ENCODE measurements at regions not wholly inside any gene's neighbourhood (a gene's known extent, or its start where the extent isn't known, plus 50 kb on each side); places are given as distances from the start of the nearest gene placed in this dataset.

GRCh38 chr5:29498412-29498811, 1695.1 kb upstream of the CDH6 start:
- no peak for TF ChIP-seq MAX (IDR thresholded peaks at IDR 0.05; ENCODE audit: low read depth, low read length)
- TF ChIP-seq CTCF (IDR thresholded peaks at IDR 0.05; ENCODE audit: low read depth, low read length), result no peak
- no peak for TF ChIP-seq POLR2A (IDR thresholded peaks at IDR 0.05; ENCODE audit: extremely low read depth, insufficient read length)
- TF ChIP-seq MYC (IDR thresholded peaks at IDR 0.05; ENCODE audit: low read depth, low read length), result no peak
